ENCODE measurements at regions not wholly inside any gene's neighbourhood (a gene's known extent, or its start where the extent isn't known, plus 50 kb on each side); places are given as distances from the start of the nearest gene placed in this dataset.

DNA sequence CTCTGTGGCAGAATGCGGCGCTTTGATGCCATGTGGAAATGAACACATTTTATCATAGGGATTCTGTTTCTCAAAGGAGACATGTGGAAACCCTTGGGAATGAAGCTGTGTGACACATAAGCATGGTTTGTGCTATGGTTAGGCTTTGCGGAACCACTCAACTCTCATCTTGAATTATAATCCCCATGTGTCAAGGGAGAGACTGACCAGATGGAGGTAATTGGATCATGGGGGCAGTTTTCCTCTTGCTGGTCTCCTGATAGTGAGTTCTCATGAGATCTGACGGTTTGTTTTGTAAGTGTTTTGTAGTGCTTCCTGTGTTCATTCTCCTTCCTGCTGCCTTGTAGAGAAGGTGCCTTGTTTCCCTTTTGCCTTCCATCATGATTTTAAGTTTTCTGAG lies 1109.2 kb upstream of the ALCAM start:
- TF ChIP-seq SUZ12 (IDR thresholded peaks at IDR 0.05; ENCODE audit: extremely low read depth, insufficient read depth, insufficient read length) (no peak), YY1 (IDR thresholded peaks at IDR 0.05; ENCODE audit: insufficient read depth, insufficient read length) (no peak)
